ENCODE measurements at regions not wholly inside any gene's neighbourhood (a gene's known extent, or its start where the extent isn't known, plus 50 kb on each side); places are given as distances from the start of the nearest gene placed in this dataset.

DNA sequence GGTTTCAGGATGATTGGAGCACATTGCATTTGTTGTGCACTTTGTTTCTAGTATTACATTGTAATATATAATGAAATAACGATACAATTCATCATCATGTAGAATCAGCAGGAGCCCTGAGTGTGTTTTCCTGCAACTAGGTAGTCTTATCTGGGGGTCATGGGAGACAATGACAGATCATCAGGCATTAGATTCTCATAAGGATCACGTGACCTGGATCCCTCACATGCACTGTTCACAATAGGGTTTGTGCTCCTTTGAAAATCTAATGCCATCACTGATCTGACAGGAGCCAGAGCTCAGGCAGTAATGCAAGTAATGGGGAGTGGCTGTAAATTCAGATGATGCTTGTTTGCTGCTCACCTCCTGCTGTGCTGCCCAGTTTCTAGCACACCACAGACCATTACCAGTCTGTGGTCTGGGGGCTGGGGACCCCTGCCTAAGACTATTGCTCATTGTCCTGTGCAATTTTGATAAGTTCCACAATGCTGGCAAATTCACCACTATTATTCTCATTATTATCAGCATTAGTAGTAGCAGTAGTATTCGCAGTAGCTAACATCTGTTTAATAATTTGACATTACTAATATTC lies 428.7 kb upstream of the TNP1 start:
- H3K36me3 Mint-ChIP-seq (ENCODE audit: low read depth) = no peaks in the 10 kb centered on the region
- TF ChIP-seq, protein P1, sequence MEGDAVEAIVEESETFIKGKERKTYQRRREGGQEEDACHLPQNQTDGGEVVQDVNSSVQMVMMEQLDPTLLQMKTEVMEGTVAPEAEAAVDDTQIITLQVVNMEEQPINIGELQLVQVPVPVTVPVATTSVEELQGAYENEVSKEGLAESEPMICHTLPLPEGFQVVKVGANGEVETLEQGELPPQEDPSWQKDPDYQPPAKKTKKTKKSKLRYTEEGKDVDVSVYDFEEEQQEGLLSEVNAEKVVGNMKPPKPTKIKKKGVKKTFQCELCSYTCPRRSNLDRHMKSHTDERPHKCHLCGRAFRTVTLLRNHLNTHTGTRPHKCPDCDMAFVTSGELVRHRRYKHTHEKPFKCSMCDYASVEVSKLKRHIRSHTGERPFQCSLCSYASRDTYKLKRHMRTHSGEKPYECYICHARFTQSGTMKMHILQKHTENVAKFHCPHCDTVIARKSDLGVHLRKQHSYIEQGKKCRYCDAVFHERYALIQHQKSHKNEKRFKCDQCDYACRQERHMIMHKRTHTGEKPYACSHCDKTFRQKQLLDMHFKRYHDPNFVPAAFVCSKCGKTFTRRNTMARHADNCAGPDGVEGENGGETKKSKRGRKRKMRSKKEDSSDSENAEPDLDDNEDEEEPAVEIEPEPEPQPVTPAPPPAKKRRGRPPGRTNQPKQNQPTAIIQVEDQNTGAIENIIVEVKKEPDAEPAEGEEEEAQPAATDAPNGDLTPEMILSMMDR (IDR thresholded peaks at IDR 0.05) = no peak
- peaks cover 12% of the 10 kb centered on the region for H3K27me3 Mint-ChIP-seq
- intact Hi-C loops (cut with micrococcal nuclease) = no loop called here
- ATAC-seq (ENCODE audit: low read depth) (no peak), DNase-seq (no peak)
- no peak overlapping the region for H3K27ac Mint-ChIP-seq
- H3K9me3 Mint-ChIP-seq = no peaks in the 10 kb centered on the region
- no peaks in the 10 kb centered on the region for H3K4me1 Mint-ChIP-seq
- CTCF ChIA-PET = no interaction called here
- no peak overlapping the region for H3K4me3 Mint-ChIP-seq
- POLR2A ChIA-PET = no interaction called here

DNA sequence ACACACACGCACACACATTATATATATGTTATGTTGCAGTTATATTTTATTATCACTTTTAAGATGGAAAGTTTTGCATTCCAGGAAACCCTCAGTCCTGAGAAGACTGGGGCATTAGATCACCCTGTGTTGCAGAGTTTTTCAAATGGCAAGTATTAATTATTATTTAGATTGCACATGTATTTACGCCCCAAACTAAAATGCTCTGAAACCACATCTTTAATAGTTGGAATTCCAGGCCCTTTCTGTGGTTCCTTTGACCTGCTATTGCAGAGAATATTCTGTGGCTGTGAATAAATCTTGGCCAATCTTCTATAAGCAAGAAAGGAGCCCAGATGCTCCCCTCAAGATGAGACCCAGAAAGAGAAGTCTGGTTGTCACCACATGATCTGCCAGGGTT lies 427.0 kb upstream of the TNP1 start:
- Mint-ChIP-seq H3K27ac (no peak overlapping the region), H3K4me3 (no peak overlapping the region), H3K36me3 (ENCODE audit: low read depth) (no peaks in the 10 kb centered on the region), H3K9me3 (no peaks in the 10 kb centered on the region), H3K27me3 (peaks cover 10% of the 10 kb centered on the region), H3K4me1 (no peaks in the 10 kb centered on the region)
- no peak for ATAC-seq (ENCODE audit: low read depth)
- CTCF ChIA-PET = no interaction called here
- TF ChIP-seq, protein P1 (IDR thresholded peaks at IDR 0.05) = no peak
- intact Hi-C loops (cut with micrococcal nuclease) = no loop called here
- POLR2A ChIA-PET = no interaction called here
- DNase-seq = no peak

DNA sequence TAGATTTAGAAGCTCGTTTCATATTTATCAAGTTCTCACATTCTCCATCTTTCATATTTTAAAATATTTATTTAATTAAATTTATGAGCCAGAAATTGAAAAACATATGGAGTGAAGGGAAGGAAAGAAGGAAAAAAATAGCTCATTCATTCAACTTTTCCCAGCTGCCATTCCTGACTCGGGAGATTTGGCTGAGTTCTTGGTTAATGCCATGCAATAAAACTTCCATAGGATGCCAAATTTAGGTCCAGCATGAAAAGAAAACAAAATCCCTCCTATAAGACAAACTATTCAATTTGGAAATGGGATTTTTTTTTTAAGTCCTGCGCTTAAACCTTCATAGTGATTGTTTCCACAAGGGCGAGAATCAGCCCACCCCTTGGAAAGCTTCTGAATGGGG lies 426.1 kb upstream of the TNP1 start:
- POLR2A ChIA-PET = no interaction called here
- Mint-ChIP-seq H3K9me3 (no peaks in the 10 kb centered on the region), H3K4me3 (no peak overlapping the region), H3K27me3 (peaks cover 9% of the 10 kb centered on the region), H3K36me3 (ENCODE audit: low read depth) (no peaks in the 10 kb centered on the region), H3K4me1 (no peaks in the 10 kb centered on the region), H3K27ac (no peak overlapping the region)
- intact Hi-C loops (cut with micrococcal nuclease) = no loop called here
- TF ChIP-seq, protein P1 (IDR thresholded peaks at IDR 0.05) = no peak
- ATAC-seq (ENCODE audit: low read depth) (no peak), DNase-seq (no peak)
- CTCF ChIA-PET = no interaction called here

DNA sequence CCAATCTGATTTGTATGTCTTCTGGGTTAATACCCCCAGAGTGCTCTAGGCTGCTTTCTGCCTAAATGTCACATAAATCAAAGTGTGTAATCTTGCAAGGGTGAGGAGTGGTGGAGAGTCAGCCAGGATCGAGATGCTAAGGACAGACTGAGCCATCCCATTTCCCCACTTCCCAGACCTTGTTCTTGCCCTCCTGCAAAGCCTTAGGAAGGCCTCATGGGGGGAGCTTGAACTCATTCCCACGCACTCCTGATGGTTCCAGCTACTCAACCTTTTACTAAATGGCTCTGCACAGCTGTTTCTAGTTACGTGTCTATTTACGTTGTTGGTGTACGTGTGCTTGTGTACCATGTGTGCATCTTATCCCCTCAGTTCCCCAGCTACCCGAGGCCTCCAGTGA lies 423.6 kb upstream of the TNP1 start:
- intact Hi-C loops (cut with micrococcal nuclease) = no loop called here
- Mint-ChIP-seq H3K9me3 (no peaks in the 10 kb centered on the region), H3K27ac (no peak overlapping the region), H3K4me3 (no peak overlapping the region), H3K4me1 (no peaks in the 10 kb centered on the region), H3K27me3 (peaks cover 5% of the 10 kb centered on the region), H3K36me3 (ENCODE audit: low read depth) (no peaks in the 10 kb centered on the region)
- ChIA-PET CTCF (no interaction called here), POLR2A (no interaction called here)
- TF ChIP-seq, protein P1 (IDR thresholded peaks at IDR 0.05) = no peak
- no peak for ATAC-seq (ENCODE audit: low read depth)
- no peak for DNase-seq

DNA sequence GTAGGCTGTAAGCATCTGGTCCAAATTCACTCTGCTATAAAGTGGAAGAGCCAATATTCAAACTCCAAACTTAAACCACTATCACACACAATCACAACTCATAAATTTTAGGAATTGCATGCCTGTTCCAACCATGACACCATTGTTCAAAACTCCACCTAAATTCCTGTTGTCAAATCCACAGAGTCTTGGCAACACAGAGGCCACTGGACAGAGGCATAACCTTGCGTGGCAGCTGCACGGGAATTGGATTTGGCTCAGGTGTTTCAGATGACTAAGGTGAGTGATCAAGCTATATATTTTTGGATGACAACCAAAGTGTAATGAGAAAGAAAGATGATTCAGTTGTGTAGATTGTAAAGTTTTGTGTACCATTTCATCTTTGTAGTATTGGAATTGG lies 422.7 kb upstream of the TNP1 start:
- Mint-ChIP-seq H3K4me3 (no peak overlapping the region), H3K4me1 (no peaks in the 10 kb centered on the region), H3K27ac (no peak overlapping the region), H3K36me3 (ENCODE audit: low read depth) (no peaks in the 10 kb centered on the region), H3K9me3 (no peaks in the 10 kb centered on the region), H3K27me3 (peaks cover 5% of the 10 kb centered on the region)
- ATAC-seq (ENCODE audit: low read depth) (no peak), DNase-seq (no peak)
- ChIA-PET POLR2A (no interaction called here), CTCF (no interaction called here)
- TF ChIP-seq, protein P1 (IDR thresholded peaks at IDR 0.05) = no peak
- intact Hi-C loops (cut with micrococcal nuclease) = no loop called here

All from activated B cell treated with CpG ODN at 0.5 μM for 24 hours (primary cell).